Panc1 (cell line): ENCODE measurements at regions not wholly inside any gene's neighbourhood (a gene's known extent, or its start where the extent isn't known, plus 50 kb on each side); places are given as distances from the start of the nearest gene placed in this dataset.

Source experiments
- POLR2AphosphoS5 ChIP-seq: IDR thresholded peaks from 2 replicates; pipeline ENCODE4 v1.6.1; 2012; ENCODE audit warnings: mild to moderate bottlenecking, low read depth, low read length, moderate library complexity
- SIN3A ChIP-seq: IDR thresholded peaks from 2 replicates; pipeline ENCODE4 v1.6.1; 2012; ENCODE audit warnings: low read depth, mild to moderate bottlenecking, low read length, moderate library complexity, borderline replicate concordance; ENCODE audit not compliant: insufficient read depth
- TCF7L2 ChIP-seq: IDR thresholded peaks from 2 replicates; pipeline ENCODE4 v1.6.1; 2011; ENCODE audit warnings: mild to moderate bottlenecking, low read depth, low read length, inconsistent platforms
- TF ChIP-seq, protein P1 (sequence below): fragments of 450-650 bp; IDR thresholded peaks from 2 replicates; pipeline ENCODE4 v1.5.1; 2017; ENCODE audit warnings: mild to moderate bottlenecking
- TF ChIP-seq, protein P2 (sequence below), 2 experiments: IDR thresholded peaks; 2 replicates each; pipeline ENCODE4 v1.6.1; 2011 to 2012; ENCODE audit warnings: low read depth in 2 of 2, control low read depth in 1 of 2, low read length in 1 of 2, mild to moderate bottlenecking in 1 of 2, moderate library complexity in 1 of 2; ENCODE audit not compliant: insufficient read depth in 1 of 2

DNA sequence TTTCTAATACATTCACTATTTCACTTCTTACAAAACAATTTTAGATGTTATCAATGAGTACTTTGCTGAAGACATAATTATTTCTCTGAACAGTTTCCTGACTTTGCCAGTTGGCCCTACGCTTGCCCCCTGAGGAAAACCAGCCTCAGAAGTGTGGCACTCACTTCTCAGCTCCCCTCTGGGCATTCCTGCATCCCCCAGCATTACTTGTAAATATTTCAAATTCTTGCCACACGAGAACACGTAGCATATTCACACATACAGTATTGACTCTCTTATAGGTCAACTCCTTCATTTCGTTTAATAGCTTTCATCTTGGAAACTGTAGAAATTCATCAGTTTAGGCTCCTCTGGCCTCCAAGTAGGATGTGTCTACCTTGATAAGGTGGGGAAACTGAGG is 65.2 kb downstream of the OTX2 start:
- TF ChIP-seq SIN3A, result no peak
- TF ChIP-seq, protein P1, sequence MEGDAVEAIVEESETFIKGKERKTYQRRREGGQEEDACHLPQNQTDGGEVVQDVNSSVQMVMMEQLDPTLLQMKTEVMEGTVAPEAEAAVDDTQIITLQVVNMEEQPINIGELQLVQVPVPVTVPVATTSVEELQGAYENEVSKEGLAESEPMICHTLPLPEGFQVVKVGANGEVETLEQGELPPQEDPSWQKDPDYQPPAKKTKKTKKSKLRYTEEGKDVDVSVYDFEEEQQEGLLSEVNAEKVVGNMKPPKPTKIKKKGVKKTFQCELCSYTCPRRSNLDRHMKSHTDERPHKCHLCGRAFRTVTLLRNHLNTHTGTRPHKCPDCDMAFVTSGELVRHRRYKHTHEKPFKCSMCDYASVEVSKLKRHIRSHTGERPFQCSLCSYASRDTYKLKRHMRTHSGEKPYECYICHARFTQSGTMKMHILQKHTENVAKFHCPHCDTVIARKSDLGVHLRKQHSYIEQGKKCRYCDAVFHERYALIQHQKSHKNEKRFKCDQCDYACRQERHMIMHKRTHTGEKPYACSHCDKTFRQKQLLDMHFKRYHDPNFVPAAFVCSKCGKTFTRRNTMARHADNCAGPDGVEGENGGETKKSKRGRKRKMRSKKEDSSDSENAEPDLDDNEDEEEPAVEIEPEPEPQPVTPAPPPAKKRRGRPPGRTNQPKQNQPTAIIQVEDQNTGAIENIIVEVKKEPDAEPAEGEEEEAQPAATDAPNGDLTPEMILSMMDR, result no peak
- TF ChIP-seq, protein P2, sequence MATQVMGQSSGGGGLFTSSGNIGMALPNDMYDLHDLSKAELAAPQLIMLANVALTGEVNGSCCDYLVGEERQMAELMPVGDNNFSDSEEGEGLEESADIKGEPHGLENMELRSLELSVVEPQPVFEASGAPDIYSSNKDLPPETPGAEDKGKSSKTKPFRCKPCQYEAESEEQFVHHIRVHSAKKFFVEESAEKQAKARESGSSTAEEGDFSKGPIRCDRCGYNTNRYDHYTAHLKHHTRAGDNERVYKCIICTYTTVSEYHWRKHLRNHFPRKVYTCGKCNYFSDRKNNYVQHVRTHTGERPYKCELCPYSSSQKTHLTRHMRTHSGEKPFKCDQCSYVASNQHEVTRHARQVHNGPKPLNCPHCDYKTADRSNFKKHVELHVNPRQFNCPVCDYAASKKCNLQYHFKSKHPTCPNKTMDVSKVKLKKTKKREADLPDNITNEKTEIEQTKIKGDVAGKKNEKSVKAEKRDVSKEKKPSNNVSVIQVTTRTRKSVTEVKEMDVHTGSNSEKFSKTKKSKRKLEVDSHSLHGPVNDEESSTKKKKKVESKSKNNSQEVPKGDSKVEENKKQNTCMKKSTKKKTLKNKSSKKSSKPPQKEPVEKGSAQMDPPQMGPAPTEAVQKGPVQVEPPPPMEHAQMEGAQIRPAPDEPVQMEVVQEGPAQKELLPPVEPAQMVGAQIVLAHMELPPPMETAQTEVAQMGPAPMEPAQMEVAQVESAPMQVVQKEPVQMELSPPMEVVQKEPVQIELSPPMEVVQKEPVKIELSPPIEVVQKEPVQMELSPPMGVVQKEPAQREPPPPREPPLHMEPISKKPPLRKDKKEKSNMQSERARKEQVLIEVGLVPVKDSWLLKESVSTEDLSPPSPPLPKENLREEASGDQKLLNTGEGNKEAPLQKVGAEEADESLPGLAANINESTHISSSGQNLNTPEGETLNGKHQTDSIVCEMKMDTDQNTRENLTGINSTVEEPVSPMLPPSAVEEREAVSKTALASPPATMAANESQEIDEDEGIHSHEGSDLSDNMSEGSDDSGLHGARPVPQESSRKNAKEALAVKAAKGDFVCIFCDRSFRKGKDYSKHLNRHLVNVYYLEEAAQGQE (IDR thresholded peaks at IDR 0.05; ENCODE audit: insufficient read depth in 1 of 2, low read depth in 2 of 2, low read length in 1 of 2), result no peak
- TF ChIP-seq POLR2AphosphoS5, result no peak
- no peak for TF ChIP-seq TCF7L2
